A549 (cell line): ENCODE measurements at regions not wholly inside any gene's neighbourhood (a gene's known extent, or its start where the extent isn't known, plus 50 kb on each side); places are given as distances from the start of the nearest gene placed in this dataset.

Experiments
- ATAC-seq, 2 experiments: fragments of 200-7000 bp in 1 of 2; fragments of >200 bp in 1 of 2; cut with Nextera tagmentation in 1 of 2; cut with Tn5 transposase in 1 of 2; 3 replicates each; pipeline versions ENCODE4 v1.8.0 to v1.9.1; 2018 to 2020; ENCODE audit warnings: mild to moderate bottlenecking in 1 of 2, moderate library complexity in 1 of 2
- CTCF ChIA-PET: fragments of 300-600 bp; sonication (Branson Sonifier 250); formaldehyde crosslinking; extraction: SDS; loops from one replicate; lab custom pipeline; 2021; ENCODE audit warnings: antibody characterized with exemption, inconsistent platforms; lab: Yijun Ruan, JAX
- POLR2A ChIA-PET: fragments of 350-600 bp; formaldehyde crosslinking; extraction: SDS; loops from one replicate; lab custom pipeline; 2021; ENCODE audit warnings: antibody characterized with exemption, inconsistent platforms; lab: Yijun Ruan, JAX
- DNase-seq, 2 experiments: peaks; one replicate each; pipeline versions ENCODE4 v3.0.0 to v3.0.0-alpha.2; 2011 to 2016; ENCODE audit warnings: low read depth in 1 of 2, low spot score in 1 of 2
- FAIRE-seq: peaks from 2 replicates; lab custom pipeline; 2011; peaks lifted over from hg19 to GRCh38; lab: Jason Lieb, UNC
- H3K27ac ChIP-seq, 2 experiments: fragments of >200 bp; sonication (Bioruptor Twin); formaldehyde crosslinking; 3 replicates each; pipeline ENCODE4 v1.5.1; 2016 to 2017
- H3K4me1 ChIP-seq: fragments of >200 bp; sonication (Bioruptor Twin); formaldehyde crosslinking; 3 replicates; pipeline ENCODE4 v1.6.1; 2016
- H3K4me2 ChIP-seq: fragments of >200 bp; sonication (Bioruptor Twin); formaldehyde crosslinking; 3 replicates; pipeline ENCODE4 v1.6.1; 2016
- H3K4me3 ChIP-seq: fragments of >200 bp; sonication (Bioruptor Twin); formaldehyde crosslinking; 3 replicates; pipeline ENCODE4 v1.5.1; 2016
- H3K9me3 ChIP-seq: fragments of >200 bp; sonication (Bioruptor Twin); formaldehyde crosslinking; 3 replicates; pipeline ENCODE4 v1.6.1; 2016
- BHLHE40 ChIP-seq: IDR thresholded peaks from 2 replicates; pipeline ENCODE4 v1.6.1; 2012; ENCODE audit warnings: low read depth, low read length, inconsistent platforms
- CTCF ChIP-seq: fragments of >200 bp; sonication (Bioruptor Twin); formaldehyde crosslinking; IDR thresholded peaks from 3 replicates; pipeline ENCODE4 v1.5.1; 2016
- E2F6 ChIP-seq: IDR thresholded peaks from 2 replicates; pipeline ENCODE4 v1.6.1; 2012; ENCODE audit warnings: low read depth, borderline replicate concordance
- EHF ChIP-seq: fragments of 250-450 bp; sonication (Bioruptor Pico); IDR thresholded peaks from 2 replicates; pipeline ENCODE4 v1.5.0; 2020; ENCODE audit warnings: mild to moderate bottlenecking
- EHMT2 ChIP-seq: fragments of 200-600 bp; sonication (generic); IDR thresholded peaks from 2 replicates; pipeline ENCODE4 v1.6.1; 2016; ENCODE audit warnings: antibody characterized with exemption, low read depth, mild to moderate bottlenecking, moderate library complexity
- FOXS1 ChIP-seq: fragments of 250-450 bp; sonication (Bioruptor Pico); IDR thresholded peaks from 2 replicates; pipeline ENCODE4 v1.5.0; 2020; ENCODE audit warnings: mild to moderate bottlenecking, moderate library complexity
- HDAC2 ChIP-seq: fragments of 200-600 bp; sonication (generic); IDR thresholded peaks from 2 replicates; pipeline ENCODE4 v1.6.1; 2016
- HOXB5 ChIP-seq: fragments of 250-450 bp; sonication (Bioruptor Pico); IDR thresholded peaks from 2 replicates; pipeline ENCODE4 v1.5.0; 2020; ENCODE audit warnings: mild to moderate bottlenecking, moderate library complexity
- KDM1A ChIP-seq: fragments of 200-600 bp; sonication (generic); IDR thresholded peaks from 2 replicates; pipeline ENCODE4 v1.6.1; 2016; ENCODE audit warnings: low read depth, mild to moderate bottlenecking
- NFE2L2 ChIP-seq: fragments of 150-350 bp; conservative IDR thresholded peaks from 2 replicates; pipeline ENCODE4 v1.6.1; 2014; ENCODE audit warnings: low read length
- PHF8 ChIP-seq: fragments of 200-600 bp; sonication (generic); IDR thresholded peaks from 2 replicates; pipeline ENCODE4 v1.6.1; 2016; ENCODE audit warnings: low read depth, mild to moderate bottlenecking, antibody characterized with exemption, moderate library complexity, borderline replicate concordance
- POLR2A ChIP-seq: IDR thresholded peaks from 2 replicates; pipeline ENCODE4 v1.6.1; 2012; ENCODE audit warnings: mild to moderate bottlenecking, low read length
- POLR2AphosphoS2 ChIP-seq: conservative IDR thresholded peaks from 2 replicates; pipeline ENCODE4 v1.6.1; 2012; ENCODE audit warnings: low read length, improper control_type of control experiment, inconsistent platforms
- REST ChIP-seq: fragments of 200-600 bp; sonication (generic); IDR thresholded peaks from 2 replicates; pipeline ENCODE4 v1.6.1; 2016; ENCODE audit warnings: antibody characterized with exemption, mild to moderate bottlenecking, moderate library complexity
- RNF2 ChIP-seq: fragments of 200-600 bp; sonication (generic); IDR thresholded peaks from 2 replicates; pipeline ENCODE4 v1.6.1; 2016; ENCODE audit warnings: low read depth, mild to moderate bottlenecking, antibody characterized with exemption, moderate library complexity, borderline replicate concordance
- ZC3H11A ChIP-seq: fragments of 450-650 bp; IDR thresholded peaks from 2 replicates; pipeline ENCODE4 v1.6.1; 2014; ENCODE audit warnings: antibody characterized with exemption, mild to moderate bottlenecking
- ZNF302 ChIP-seq: fragments of 250-450 bp; sonication (Bioruptor Pico); IDR thresholded peaks from 2 replicates; pipeline ENCODE4 v1.9.0; 2021; ENCODE audit warnings: inconsistent platforms, mild to moderate bottlenecking, moderate library complexity
- WGBS: methylation state at CpG from one replicate; pipeline ENCODE4 v1.1.6; 2017; ENCODE audit errors: missing lambda C conversion rate; 5-methylcytosine and 5-hydroxymethylcytosine counted together

- ATAC-seq (no peak), DNase-seq (no peak), FAIRE-seq (no peak)
- Histone ChIP-seq H3K4me3 (no peak overlapping the region), H3K27ac (no peak overlapping the region), H3K4me2 (no peak overlapping the region), H3K4me1 (no peaks in the 10 kb centered on the region), H3K9me3 (peaks cover 5% of the 10 kb centered on the region; the same call in 1 of the 3 replicates)
- ChIA-PET POLR2A (no interaction called here), CTCF (interaction anchor here (0.7 kb wide), 2 partner anchors 14 to 47 kb away, joined by 3 read pairs; no protein-coding TSS in a partner anchor)
- TF ChIP-seq PHF8 (no peak), E2F6 (no peak), CTCF (no peak), HOXB5 (no peak), POLR2A (no peak), KDM1A (no peak), ZNF302 (no peak), NFE2L2 (no peak), RNF2 (no peak), FOXS1 (no peak)
Measured at GRCh38 chr5:109478830-109479229, 69.1 kb upstream of the PJA2 start.

GRCh38 chr5:109476292-109476691 lies 66.5 kb upstream of the PJA2 start:
- CTCF ChIA-PET = no interaction called here
- no peak for ATAC-seq
- WGBS = 15% methylated on average over 2 of the region's 2 CpGs
- no peak overlapping the region for H3K4me3 ChIP-seq
- H3K4me1 ChIP-seq = no peaks in the 10 kb centered on the region
- H3K27ac ChIP-seq = no peak overlapping the region
- peaks cover 5% of the 10 kb centered on the region; the same call in 1 of the 3 replicates for H3K9me3 ChIP-seq
- DNase-seq = no peak
- POLR2A ChIA-PET = no interaction called here
- no peak for FAIRE-seq
- no peak for TF ChIP-seq BHLHE40
- TF ChIP-seq CTCF = no peak
- TF ChIP-seq HDAC2 = no peak
- TF ChIP-seq REST = no peak
- no peak for TF ChIP-seq EHMT2
- no peak for TF ChIP-seq ZC3H11A
- no peak for TF ChIP-seq EHF (CRISPR knock-in tag)
- TF ChIP-seq KDM1A = no peak
- TF ChIP-seq POLR2AphosphoS2 = no peak
- no peak overlapping the region for H3K4me2 ChIP-seq
